ENCODE measurements at regions not wholly inside any gene's neighbourhood (a gene's known extent, or its start where the extent isn't known, plus 50 kb on each side); places are given as distances from the start of the nearest gene placed in this dataset.

DNA sequence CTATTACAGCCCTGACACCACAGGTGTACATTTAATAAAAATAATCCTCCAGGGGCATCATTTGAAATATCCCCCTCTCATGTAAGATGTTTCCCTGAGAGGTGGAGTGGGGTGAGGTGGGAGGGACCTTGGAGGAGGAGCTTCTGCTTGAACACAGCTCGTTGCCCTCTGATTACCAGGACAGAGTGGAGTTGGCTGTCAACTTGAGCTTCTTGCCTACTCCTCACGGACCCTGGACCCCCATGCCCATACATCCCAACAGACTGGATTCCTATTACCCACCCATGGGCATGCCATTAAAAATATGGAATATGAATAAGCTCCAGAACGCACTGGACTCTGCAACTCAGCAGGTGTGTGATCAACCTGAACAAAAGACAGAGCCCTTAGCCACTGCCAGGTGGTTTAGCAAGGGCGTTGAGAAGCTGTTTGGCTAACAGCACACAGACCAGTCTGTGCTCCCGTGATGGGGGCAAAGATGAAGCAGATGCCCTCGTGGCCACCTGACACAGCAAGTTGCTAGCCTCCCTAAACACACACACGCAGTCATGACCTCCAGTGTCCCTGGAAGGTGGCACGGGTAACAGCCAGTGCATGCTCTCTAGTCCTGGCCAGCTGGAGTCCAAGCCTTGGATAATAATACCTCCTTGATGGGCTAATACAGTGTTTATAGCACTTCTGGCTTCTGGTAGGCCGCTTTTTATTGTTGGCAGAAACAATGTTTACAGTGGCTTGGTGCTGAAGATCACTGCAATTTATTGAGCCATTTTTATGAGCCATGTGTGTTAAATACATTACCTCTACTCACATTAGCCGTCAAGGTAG lies 155.0 kb downstream of the TOMM20 start:
- TF ChIP-seq CEBPB (IDR thresholded peaks at IDR 0.05) (no peak), TCF12 (IDR thresholded peaks at IDR 0.05; ENCODE audit: low read depth) (no peak)
